ENCODE measurements at regions not wholly inside any gene's neighbourhood (a gene's known extent, or its start where the extent isn't known, plus 50 kb on each side); places are given as distances from the start of the nearest gene placed in this dataset.

DNA sequence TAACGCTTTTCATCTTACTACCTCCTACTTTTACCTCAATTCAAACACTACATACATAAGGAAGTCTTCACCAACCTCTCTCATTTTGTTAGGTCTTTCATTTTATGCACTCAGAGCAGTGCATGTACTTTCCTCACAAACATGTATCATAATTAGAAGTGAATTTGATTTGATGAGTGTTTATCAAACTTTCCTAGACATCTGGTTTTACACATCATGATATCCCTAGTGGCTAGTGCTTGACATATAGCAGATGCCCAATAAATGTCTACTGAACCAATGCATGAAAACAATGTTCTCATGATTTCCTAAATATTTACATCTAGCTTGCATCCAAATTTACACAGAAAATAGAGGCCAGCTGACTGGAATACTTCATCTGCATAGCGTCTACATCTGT, 323.4 kb upstream of the KIF2B start:
- H3K4me1 Mint-ChIP-seq (ENCODE audit: low read depth, unreplicated experiment): no peaks in the 10 kb centered on the region
- Histone ChIP-seq H3K9me3 (ENCODE audit: insufficient read depth, low read depth, low read length) (no peaks in the 10 kb centered on the region), H3K27ac (ENCODE audit: low read depth, low read length) (no peak overlapping the region), H3K9ac (ENCODE audit: low read length) (no peak overlapping the region), H3K79me2 (ENCODE audit: insufficient read depth, low read length) (no peaks in the 10 kb centered on the region), H3K4me2 (ENCODE audit: low read length) (no peak overlapping the region), H3K36me3 (ENCODE audit: insufficient read depth, low read length) (no peaks in the 10 kb centered on the region), H3K4me3 (ENCODE audit: insufficient read depth, low read depth, low read length) (no peak overlapping the region), H2AFZ (ENCODE audit: low read depth, low read length) (no peak overlapping the region), H3K4me1 (ENCODE audit: insufficient read depth, low read length) (no peaks in the 10 kb centered on the region), H4K20me1 (ENCODE audit: insufficient read depth, low read length) (no peaks in the 10 kb centered on the region), H3K27me3 (ENCODE audit: insufficient read depth, low read length) (no peaks in the 10 kb centered on the region)
- no peaks in the 10 kb centered on the region for H3K9me3 Mint-ChIP-seq (ENCODE audit: unreplicated experiment)
- no peaks in the 10 kb centered on the region for H3K27me3 Mint-ChIP-seq (ENCODE audit: low read depth, unreplicated experiment)
- FAIRE-seq: no peak
- no peak overlapping the region for H3K27ac Mint-ChIP-seq (ENCODE audit: unreplicated experiment)
- H3K4me3 Mint-ChIP-seq (ENCODE audit: unreplicated experiment): no peak overlapping the region
- no peak for DNase-seq (ENCODE audit: low read depth)
- no peaks in the 10 kb centered on the region for H3K36me3 Mint-ChIP-seq (ENCODE audit: low read depth, unreplicated experiment)
- TF ChIP-seq, protein P1, sequence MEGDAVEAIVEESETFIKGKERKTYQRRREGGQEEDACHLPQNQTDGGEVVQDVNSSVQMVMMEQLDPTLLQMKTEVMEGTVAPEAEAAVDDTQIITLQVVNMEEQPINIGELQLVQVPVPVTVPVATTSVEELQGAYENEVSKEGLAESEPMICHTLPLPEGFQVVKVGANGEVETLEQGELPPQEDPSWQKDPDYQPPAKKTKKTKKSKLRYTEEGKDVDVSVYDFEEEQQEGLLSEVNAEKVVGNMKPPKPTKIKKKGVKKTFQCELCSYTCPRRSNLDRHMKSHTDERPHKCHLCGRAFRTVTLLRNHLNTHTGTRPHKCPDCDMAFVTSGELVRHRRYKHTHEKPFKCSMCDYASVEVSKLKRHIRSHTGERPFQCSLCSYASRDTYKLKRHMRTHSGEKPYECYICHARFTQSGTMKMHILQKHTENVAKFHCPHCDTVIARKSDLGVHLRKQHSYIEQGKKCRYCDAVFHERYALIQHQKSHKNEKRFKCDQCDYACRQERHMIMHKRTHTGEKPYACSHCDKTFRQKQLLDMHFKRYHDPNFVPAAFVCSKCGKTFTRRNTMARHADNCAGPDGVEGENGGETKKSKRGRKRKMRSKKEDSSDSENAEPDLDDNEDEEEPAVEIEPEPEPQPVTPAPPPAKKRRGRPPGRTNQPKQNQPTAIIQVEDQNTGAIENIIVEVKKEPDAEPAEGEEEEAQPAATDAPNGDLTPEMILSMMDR (IDR thresholded peaks at IDR 0.05; ENCODE audit: insufficient read depth, low read depth, low read length): no peak
- no peak for TF ChIP-seq EZH2 (IDR thresholded peaks at IDR 0.05; ENCODE audit: insufficient read depth, low read length)

DNA sequence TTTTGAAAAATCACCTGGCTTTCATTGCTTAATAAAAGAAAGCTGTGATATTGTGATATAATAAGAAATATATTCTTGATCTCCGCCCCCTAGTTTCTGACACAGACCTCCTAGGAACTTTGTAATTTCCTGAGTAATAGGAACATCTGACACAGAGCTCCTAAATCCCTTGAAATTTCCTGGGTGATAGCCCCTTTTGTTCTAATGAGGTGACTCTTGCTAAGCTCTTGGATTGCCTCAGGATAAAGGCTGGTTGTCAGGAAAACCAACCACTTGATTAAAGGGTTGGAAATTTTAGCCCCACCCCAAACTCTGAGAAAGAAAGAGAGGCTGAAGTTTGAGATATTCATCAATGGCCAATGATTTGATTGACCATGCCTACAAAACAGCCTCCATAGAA, 326.4 kb upstream of the KIF2B start:
- Histone ChIP-seq H3K4me1 (ENCODE audit: insufficient read depth, low read length) (no peaks in the 10 kb centered on the region), H2AFZ (ENCODE audit: low read depth, low read length) (no peak overlapping the region), H3K27me3 (ENCODE audit: insufficient read depth, low read length) (no peaks in the 10 kb centered on the region), H3K9me3 (ENCODE audit: insufficient read depth, low read depth, low read length) (no peaks in the 10 kb centered on the region), H3K9ac (ENCODE audit: low read length) (no peak overlapping the region), H3K4me2 (ENCODE audit: low read length) (no peak overlapping the region), H3K4me3 (ENCODE audit: insufficient read depth, low read depth, low read length) (no peak overlapping the region), H4K20me1 (ENCODE audit: insufficient read depth, low read length) (no peaks in the 10 kb centered on the region), H3K27ac (ENCODE audit: low read depth, low read length) (no peak overlapping the region), H3K36me3 (ENCODE audit: insufficient read depth, low read length) (no peaks in the 10 kb centered on the region), H3K79me2 (ENCODE audit: insufficient read depth, low read length) (no peaks in the 10 kb centered on the region)
- Mint-ChIP-seq H3K4me3 (ENCODE audit: unreplicated experiment) (no peak overlapping the region), H3K36me3 (ENCODE audit: low read depth, unreplicated experiment) (no peaks in the 10 kb centered on the region), H3K4me1 (ENCODE audit: low read depth, unreplicated experiment) (peaks cover 6% of the 10 kb centered on the region), H3K27ac (ENCODE audit: unreplicated experiment) (no peak overlapping the region), H3K9me3 (ENCODE audit: unreplicated experiment) (peaks cover 3% of the 10 kb centered on the region), H3K27me3 (ENCODE audit: low read depth, unreplicated experiment) (no peaks in the 10 kb centered on the region)
- no peak for FAIRE-seq
- TF ChIP-seq, protein P1 (IDR thresholded peaks at IDR 0.05; ENCODE audit: insufficient read depth, low read depth, low read length): no peak
- TF ChIP-seq EZH2 (IDR thresholded peaks at IDR 0.05; ENCODE audit: insufficient read depth, low read length): no peak
- DNase-seq (ENCODE audit: low read depth): no peak

DNA sequence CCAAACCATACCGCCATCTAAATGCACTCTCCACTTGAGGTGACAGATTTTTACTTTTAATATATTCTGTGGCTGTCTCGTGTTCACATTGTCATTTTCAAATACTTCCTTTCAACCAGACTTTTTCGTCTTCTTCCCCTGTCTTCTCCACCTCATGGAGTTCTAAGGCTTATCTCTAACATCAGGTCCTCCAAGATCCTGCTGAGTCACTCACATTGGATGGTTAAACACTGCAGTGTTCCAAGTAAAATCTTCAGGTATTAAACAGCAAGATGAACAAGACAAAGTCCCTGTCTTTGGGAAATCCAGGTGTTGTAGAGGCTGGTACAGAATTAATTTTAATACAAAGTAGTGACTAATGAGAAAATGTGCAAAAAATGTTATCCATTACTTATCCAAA, 330.2 kb upstream of the KIF2B start:
- H3K4me3 Mint-ChIP-seq (ENCODE audit: unreplicated experiment): no peak overlapping the region
- H2AFZ ChIP-seq (ENCODE audit: low read depth, low read length): no peak overlapping the region
- no peaks in the 10 kb centered on the region for H3K27me3 ChIP-seq (ENCODE audit: insufficient read depth, low read length)
- no peak overlapping the region for H3K27ac Mint-ChIP-seq (ENCODE audit: unreplicated experiment)
- no peaks in the 10 kb centered on the region for H3K79me2 ChIP-seq (ENCODE audit: insufficient read depth, low read length)
- no peaks in the 10 kb centered on the region for H4K20me1 ChIP-seq (ENCODE audit: insufficient read depth, low read length)
- no peaks in the 10 kb centered on the region for H3K36me3 ChIP-seq (ENCODE audit: insufficient read depth, low read length)
- H3K27ac ChIP-seq (ENCODE audit: low read depth, low read length): no peak overlapping the region
- DNase-seq (ENCODE audit: low read depth) (no peak), FAIRE-seq (no peak)
- no peaks in the 10 kb centered on the region for H3K36me3 Mint-ChIP-seq (ENCODE audit: low read depth, unreplicated experiment)
- no peak overlapping the region for H3K4me3 ChIP-seq (ENCODE audit: insufficient read depth, low read depth, low read length)
- TF ChIP-seq EZH2 (IDR thresholded peaks at IDR 0.05; ENCODE audit: insufficient read depth, low read length): no peak
- TF ChIP-seq, protein P1 (IDR thresholded peaks at IDR 0.05; ENCODE audit: insufficient read depth, low read depth, low read length): no peak
- H3K4me2 ChIP-seq (ENCODE audit: low read length): no peak overlapping the region
- H3K9me3 ChIP-seq (ENCODE audit: insufficient read depth, low read depth, low read length): no peaks in the 10 kb centered on the region
- H3K9ac ChIP-seq (ENCODE audit: low read length): no peak overlapping the region
- H3K4me1 Mint-ChIP-seq (ENCODE audit: low read depth, unreplicated experiment): peaks cover 10% of the 10 kb centered on the region
- H3K27me3 Mint-ChIP-seq (ENCODE audit: low read depth, unreplicated experiment): no peaks in the 10 kb centered on the region
- H3K9me3 Mint-ChIP-seq (ENCODE audit: unreplicated experiment): peaks cover 4% of the 10 kb centered on the region
- H3K4me1 ChIP-seq (ENCODE audit: insufficient read depth, low read length): no peaks in the 10 kb centered on the region

Data from astrocyte (in vitro differentiated cells and primary cell).